Testis (tissue), 2 donors: ENCODE measurements at regions not wholly inside any gene's neighbourhood (a gene's known extent, or its start where the extent isn't known, plus 50 kb on each side); places are given as distances from the start of the nearest gene placed in this dataset.

Source experiments
- DNase-seq: peaks from one replicate; pipeline ENCODE4 v3.0.0-alpha.2; 2019
- H3K27ac ChIP-seq, 2 donors: fragments of 200-600 bp; sonication (generic); one replicate each; pipeline ENCODE4 v1.5.1; 2019
- H3K27me3 ChIP-seq: fragments of 200-600 bp; sonication (generic); one replicate; pipeline ENCODE4 v1.5.1; 2019
- H3K36me3 ChIP-seq: fragments of 200-600 bp; sonication (generic); one replicate; pipeline ENCODE4 v1.5.1; 2017; ENCODE audit warnings: low read depth; ENCODE audit errors: missing control alignments
- H3K4me1 ChIP-seq: fragments of 200-600 bp; sonication (generic); one replicate; pipeline ENCODE4 v1.5.1; 2019
- H3K4me3 ChIP-seq, 2 donors: fragments of 200-600 bp; sonication (generic); one replicate each; pipeline ENCODE4 v1.5.1; 2017 to 2019
- H3K9me3 ChIP-seq: fragments of 200-600 bp; sonication (generic); one replicate; pipeline ENCODE4 v1.5.1; 2017
- POLR2A ChIP-seq: fragments of 450-650 bp; IDR thresholded peaks from one replicate; pipeline ENCODE4 v1.6.1; 2017; ENCODE audit warnings: antibody characterized with exemption, mild to moderate bottlenecking, moderate library complexity
- WGBS, 2 donors: methylation state at CpG; one replicate each; pipeline ENCODE4 v1.1.5; 2018; 5-methylcytosine and 5-hydroxymethylcytosine counted together
- intact Hi-C: fragments of 100-400 bp; cut with DNase I; formaldehyde crosslinking; loops from one replicate; pipeline ENCODE4 v1.15.1; 2023; ENCODE audit warnings: low total_unique reads
- TF ChIP-seq, protein P1 (sequence below), 3 experiments: fragments of 450-650 bp in 2 of 3; fragments of 200-600 bp in 1 of 3; sonication (generic) in 1 of 3; IDR thresholded peaks; one replicate each; pipeline ENCODE4 v1.5.1; 2016 to 2019; ENCODE audit warnings: antibody characterized with exemption in 3 of 3, mild to moderate bottlenecking in 2 of 3, moderate library complexity in 1 of 3

DNA sequence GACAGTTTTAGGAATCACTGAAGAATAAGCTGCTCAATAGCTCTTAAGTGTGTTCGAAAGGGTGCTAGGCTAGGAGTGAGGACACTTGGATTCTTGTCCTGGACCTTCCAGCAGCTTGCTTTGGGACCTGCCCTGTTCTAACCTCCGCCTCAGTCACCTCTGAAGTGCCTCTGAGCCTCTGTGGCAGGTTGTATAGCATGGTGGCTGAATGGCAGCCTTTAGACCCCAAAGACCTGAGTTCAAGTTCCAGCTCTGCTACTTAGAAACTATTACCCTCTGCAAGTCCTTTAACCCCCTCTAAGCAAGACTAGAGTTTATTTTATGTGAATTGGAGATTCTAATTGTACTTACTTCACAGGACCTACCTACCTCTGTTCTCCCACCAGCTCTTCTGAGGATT is 81.5 kb downstream of the RRAGC start:
- Histone ChIP-seq H3K9me3 (no peaks in the 10 kb centered on the region), H3K36me3 (no peaks in the 10 kb centered on the region), H3K4me3 (no peak overlapping the region), H3K4me1 (no peaks in the 10 kb centered on the region), H3K27me3 (no peaks in the 10 kb centered on the region), H3K27ac (no peak overlapping the region)
- intact Hi-C loops = no loop called here
- no peak for DNase-seq
- WGBS, 2 donors = 87 to 94% methylated on average over 2 of the region's 2 CpGs
- TF ChIP-seq, protein P1, sequence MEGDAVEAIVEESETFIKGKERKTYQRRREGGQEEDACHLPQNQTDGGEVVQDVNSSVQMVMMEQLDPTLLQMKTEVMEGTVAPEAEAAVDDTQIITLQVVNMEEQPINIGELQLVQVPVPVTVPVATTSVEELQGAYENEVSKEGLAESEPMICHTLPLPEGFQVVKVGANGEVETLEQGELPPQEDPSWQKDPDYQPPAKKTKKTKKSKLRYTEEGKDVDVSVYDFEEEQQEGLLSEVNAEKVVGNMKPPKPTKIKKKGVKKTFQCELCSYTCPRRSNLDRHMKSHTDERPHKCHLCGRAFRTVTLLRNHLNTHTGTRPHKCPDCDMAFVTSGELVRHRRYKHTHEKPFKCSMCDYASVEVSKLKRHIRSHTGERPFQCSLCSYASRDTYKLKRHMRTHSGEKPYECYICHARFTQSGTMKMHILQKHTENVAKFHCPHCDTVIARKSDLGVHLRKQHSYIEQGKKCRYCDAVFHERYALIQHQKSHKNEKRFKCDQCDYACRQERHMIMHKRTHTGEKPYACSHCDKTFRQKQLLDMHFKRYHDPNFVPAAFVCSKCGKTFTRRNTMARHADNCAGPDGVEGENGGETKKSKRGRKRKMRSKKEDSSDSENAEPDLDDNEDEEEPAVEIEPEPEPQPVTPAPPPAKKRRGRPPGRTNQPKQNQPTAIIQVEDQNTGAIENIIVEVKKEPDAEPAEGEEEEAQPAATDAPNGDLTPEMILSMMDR (IDR thresholded peaks at IDR 0.05) = no peak
- no peak for TF ChIP-seq POLR2A

DNA sequence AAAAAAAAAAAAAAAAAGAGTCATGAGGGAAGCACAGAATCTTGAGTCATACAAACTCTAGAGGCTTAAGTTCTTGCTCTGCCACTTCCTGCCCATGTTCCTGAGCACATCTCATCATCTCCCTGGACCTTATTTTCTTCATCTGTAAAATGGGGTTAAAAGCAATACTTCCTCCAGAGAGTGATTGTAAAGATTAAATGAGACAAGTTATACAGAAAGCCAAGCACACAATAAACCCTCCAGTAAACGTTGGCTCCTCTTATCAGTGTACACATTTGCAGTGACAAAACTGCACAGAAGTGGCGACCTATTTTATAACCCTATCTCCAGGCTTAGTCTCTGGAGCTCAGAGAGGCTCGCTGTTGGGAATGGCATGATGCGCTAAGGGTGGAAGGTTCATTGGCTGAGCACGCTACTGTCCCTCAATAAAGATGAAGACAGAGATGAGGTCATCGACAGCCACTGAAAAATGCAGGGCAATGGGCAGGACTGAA is 82.1 kb downstream of the RRAGC start:
- DNase-seq = no peak
- 75 to 78% methylated on average over 6 of the region's 6 CpGs for WGBS, 2 donors
- intact Hi-C loops = no loop called here
- no peak overlapping the region for H3K27ac ChIP-seq
- H3K4me3 ChIP-seq = no peak overlapping the region
- H3K4me1 ChIP-seq = no peaks in the 10 kb centered on the region
- no peaks in the 10 kb centered on the region for H3K36me3 ChIP-seq
- TF ChIP-seq POLR2A = no peak
- TF ChIP-seq, protein P1 (IDR thresholded peaks at IDR 0.05) = no peak
- no peaks in the 10 kb centered on the region for H3K27me3 ChIP-seq
- no peaks in the 10 kb centered on the region for H3K9me3 ChIP-seq

DNA sequence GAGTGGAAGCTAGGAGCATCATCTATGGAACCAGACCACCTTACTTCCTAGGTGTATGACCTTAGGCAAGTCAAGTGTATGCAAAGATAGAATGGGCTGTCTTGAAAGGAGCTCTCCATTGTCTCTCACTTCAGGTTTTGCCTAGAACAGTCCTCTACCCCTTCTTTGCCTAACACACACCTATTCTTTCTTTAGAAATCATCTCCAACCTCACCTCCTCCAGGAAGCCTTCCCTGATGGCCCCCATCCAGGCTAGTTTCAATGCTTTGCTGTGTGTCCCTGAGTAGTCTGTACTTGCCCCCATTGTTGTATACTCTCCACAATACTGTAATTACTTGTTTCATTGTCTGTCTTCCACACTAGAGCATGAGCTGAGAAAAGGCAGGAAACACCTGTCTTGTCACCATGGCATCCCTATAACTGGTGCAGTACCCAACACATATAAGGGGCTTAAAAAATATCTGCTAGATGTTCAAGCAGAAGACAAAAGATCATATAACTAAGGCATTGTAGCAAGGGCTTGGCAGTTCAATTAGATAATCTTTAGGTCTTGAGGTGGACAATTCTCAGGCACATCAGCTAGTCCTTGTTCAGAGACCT is 83.0 kb downstream of the RRAGC start:
- Histone ChIP-seq H3K27ac (no peak overlapping the region), H3K36me3 (no peaks in the 10 kb centered on the region), H3K9me3 (no peaks in the 10 kb centered on the region), H3K4me3 (no peak overlapping the region), H3K4me1 (no peaks in the 10 kb centered on the region), H3K27me3 (no peaks in the 10 kb centered on the region)
- TF ChIP-seq, protein P1 (IDR thresholded peaks at IDR 0.05) = no peak
- TF ChIP-seq POLR2A = no peak
- no peak for DNase-seq
- intact Hi-C loops = no loop called here

DNA sequence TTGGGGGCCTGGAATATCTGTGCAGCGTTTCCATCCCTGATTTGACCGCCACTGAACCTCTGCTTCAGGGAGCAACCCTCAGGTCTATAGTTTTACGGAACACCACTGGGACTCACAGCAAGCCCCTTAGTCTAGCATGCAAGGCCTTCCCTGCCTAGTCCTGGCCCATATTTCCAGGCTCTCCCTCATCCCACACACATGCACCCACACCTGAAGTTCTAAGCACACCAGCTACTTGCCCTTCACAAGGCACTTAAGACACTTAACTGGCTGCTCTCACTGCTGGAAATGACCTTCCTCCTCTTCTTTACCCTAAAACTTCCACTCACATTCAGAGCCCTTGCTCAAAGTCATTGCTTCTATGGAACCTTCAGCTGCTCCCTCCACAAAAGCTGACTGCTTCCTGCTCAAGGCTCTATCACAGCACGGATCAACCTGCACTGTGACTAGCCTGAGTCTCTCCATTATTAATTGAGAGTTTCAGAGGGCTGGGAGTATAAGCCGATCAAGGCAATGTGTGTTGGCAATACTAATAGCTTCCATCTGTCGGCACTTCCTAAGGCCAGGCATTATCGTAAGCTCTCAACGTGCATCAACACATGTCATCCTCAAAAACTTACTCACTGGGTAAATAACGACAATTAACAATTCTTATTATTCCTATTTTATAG is 84.3 kb downstream of the RRAGC start:
- no peak overlapping the region for H3K27ac ChIP-seq
- intact Hi-C loops = no loop called here

More for the DNA sequence above, 84.3 kb downstream of the RRAGC start:
- H3K36me3 ChIP-seq = no peaks in the 10 kb centered on the region
- no peak for DNase-seq
- H3K9me3 ChIP-seq = no peaks in the 10 kb centered on the region
- WGBS, 2 donors = 86 to 89% methylated on average over 9 of the region's 9 CpGs
- no peaks in the 10 kb centered on the region for H3K4me1 ChIP-seq
- TF ChIP-seq POLR2A = no peak
- TF ChIP-seq, protein P1 (IDR thresholded peaks at IDR 0.05) = no peak
- H3K4me3 ChIP-seq = no peak overlapping the region
- H3K27me3 ChIP-seq = no peaks in the 10 kb centered on the region
